NB4 (cell line): ENCODE measurements at regions not wholly inside any gene's neighbourhood (a gene's known extent, or its start where the extent isn't known, plus 50 kb on each side); places are given as distances from the start of the nearest gene placed in this dataset.
"Not testable (repeated sequence)": the region's sequence is repeated elsewhere in the genome, so short reads cannot be mapped to it uniquely, and the experiment has no call there.

Experiments
- DNase-seq: peaks from one replicate; pipeline ENCODE4 v3.0.0; 2010; ENCODE audit warnings: low read depth
- H3K4me3 ChIP-seq: one replicate; pipeline ENCODE4 v1.5.1; 2011; ENCODE audit warnings: mild to moderate bottlenecking, low read depth, low read length, moderate library complexity
- CTCF ChIP-seq: IDR thresholded peaks from one replicate; pipeline ENCODE4 v1.5.1; 2012; ENCODE audit warnings: low read depth, low read length
- MYC ChIP-seq: IDR thresholded peaks from 2 replicates; pipeline ENCODE4 v1.6.1; 2011; ENCODE audit warnings: low read depth, low read length
- POLR2A ChIP-seq: IDR thresholded peaks from 2 replicates; pipeline ENCODE4 v1.6.1; 2011; ENCODE audit warnings: mild to moderate bottlenecking; ENCODE audit not compliant: insufficient read length; ENCODE audit errors: extremely low read depth
- TF ChIP-seq, protein P1 (sequence below): IDR thresholded peaks from 2 replicates; pipeline ENCODE4 v1.6.1; 2011; ENCODE audit warnings: low read depth, low read length

GRCh38 chr5:67643536-67643935, 446.9 kb upstream of the CD180 start:
- no peak for TF ChIP-seq CTCF
- no peak for TF ChIP-seq MYC
- TF ChIP-seq, protein P1, sequence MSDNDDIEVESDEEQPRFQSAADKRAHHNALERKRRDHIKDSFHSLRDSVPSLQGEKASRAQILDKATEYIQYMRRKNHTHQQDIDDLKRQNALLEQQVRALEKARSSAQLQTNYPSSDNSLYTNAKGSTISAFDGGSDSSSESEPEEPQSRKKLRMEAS: no peak
- TF ChIP-seq POLR2A: no peak
- no peak overlapping the region for H3K4me3 ChIP-seq
- DNase-seq: no peak

DNA sequence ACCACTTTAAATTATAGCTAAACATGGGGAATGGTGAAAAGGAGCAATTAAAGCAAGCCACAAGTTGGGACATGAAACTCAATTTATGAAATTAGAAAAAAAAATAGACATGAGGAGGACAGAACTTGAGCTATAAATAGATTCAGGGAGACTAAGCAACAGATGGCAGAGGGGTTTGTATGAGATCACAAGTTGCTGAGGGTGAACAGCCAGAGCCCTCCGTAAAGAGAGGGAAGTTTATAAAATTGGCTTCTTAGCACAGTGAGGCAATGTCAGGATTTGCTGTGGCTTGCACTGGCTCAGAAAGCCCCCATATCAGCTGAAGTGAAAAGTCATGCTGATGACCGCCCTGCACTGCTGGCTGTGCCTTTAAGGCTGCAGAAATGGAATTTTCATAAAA, 443.4 kb upstream of the CD180 start:
- TF ChIP-seq CTCF (no peak), POLR2A (no peak), MYC (no peak)
- TF ChIP-seq, protein P1: no peak
- DNase-seq: no peak
- no peak overlapping the region for H3K4me3 ChIP-seq

DNA sequence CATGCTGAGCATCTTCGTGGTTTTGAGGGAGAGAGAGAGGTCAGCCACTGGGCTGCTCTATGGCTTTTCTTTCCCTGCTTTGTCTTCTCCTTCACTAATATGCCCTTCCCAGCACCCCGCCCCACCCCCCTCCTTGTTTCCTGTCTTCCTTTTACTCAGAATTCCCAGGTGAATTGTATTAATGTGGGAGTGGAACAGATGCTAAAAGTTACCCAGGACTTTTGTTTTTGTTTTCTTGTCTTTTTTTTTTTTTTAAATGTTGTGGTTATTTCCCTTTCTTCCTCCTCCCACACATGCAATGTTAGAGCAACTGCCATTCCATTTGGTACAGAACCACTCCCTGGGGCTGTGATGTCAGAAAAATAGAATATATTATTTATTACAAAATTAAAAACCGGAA, 442.7 kb upstream of the CD180 start:
- H3K4me3 ChIP-seq: no peak overlapping the region
- no peak for DNase-seq
- TF ChIP-seq, protein P1: no peak
- TF ChIP-seq MYC (no peak), CTCF (no peak), POLR2A (no peak)

- H3K4me3 ChIP-seq: no peak overlapping the region
- TF ChIP-seq, protein P1: no peak
- no peak for TF ChIP-seq MYC
- TF ChIP-seq POLR2A: no peak
- no peak for TF ChIP-seq CTCF
- no peak for DNase-seq
Measured at GRCh38 chr5:67636850-67637524, 440.4 kb upstream of the CD180 start.

DNA sequence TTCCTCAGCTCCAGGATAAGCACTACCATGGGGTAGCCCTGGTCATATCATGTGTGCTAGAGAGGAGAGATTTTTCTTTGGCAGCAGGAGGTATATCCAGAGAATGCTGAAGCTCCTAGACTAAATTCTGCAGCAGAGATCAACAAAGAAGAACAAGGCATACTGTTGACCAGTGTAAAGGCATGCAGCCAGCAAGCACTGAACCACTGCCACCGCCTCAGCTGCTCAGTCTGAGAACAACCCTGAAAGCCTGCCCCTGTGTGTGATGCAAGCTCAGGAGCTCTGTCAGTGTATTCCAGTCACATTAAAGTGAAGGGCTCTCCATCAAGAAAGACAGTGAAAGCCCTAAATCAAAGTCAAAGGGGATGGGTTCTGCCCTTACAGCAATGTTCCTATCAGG, 439.5 kb upstream of the CD180 start:
- no peak overlapping the region for H3K4me3 ChIP-seq
- no peak for DNase-seq
- no peak for TF ChIP-seq POLR2A
- no peak for TF ChIP-seq CTCF
- TF ChIP-seq MYC: no peak
- TF ChIP-seq, protein P1: no peak

- DNase-seq: not testable (repeated sequence)
Measured at GRCh38 chr5:67627079-67627478, 430.5 kb upstream of the CD180 start.

More at GRCh38 chr5:67627079-67627478, 430.5 kb upstream of the CD180 start:
- not testable (repeated sequence) for H3K4me3 ChIP-seq
